ENCODE measurements at regions not wholly inside any gene's neighbourhood (a gene's known extent, or its start where the extent isn't known, plus 50 kb on each side); places are given as distances from the start of the nearest gene placed in this dataset.

- Histone ChIP-seq H3K4me3 (replicated peaks in 1 of 3; ENCODE audit: low read depth in 2 of 3, low read length in 3 of 3) (no peak overlapping the region), H3K4me2 (replicated peaks; ENCODE audit: extremely low read depth, low read length, poor library complexity, severe bottlenecking) (no peak overlapping the region), H2AFZ (ENCODE audit: insufficient read depth, low read depth, low read length, poor library complexity, severe bottlenecking) (no peak overlapping the region), H3K79me2 (ENCODE audit: insufficient read depth, low read length) (no peaks in the 10 kb centered on the region), H3K27me3 (ENCODE audit: control insufficient read depth in 2 of 2, insufficient read depth in 2 of 2, low read length in 2 of 2) (no peaks in the 10 kb centered on the region), H3K27ac (ENCODE audit: low read depth in 1 of 2, low read length in 2 of 2) (no peak overlapping the region), H3K9ac (ENCODE audit: insufficient read depth, low read length, poor library complexity, severe bottlenecking) (no peak overlapping the region), H3K9me3 (replicated peaks in 1 of 2; ENCODE audit: control insufficient read depth in 1 of 2, insufficient read depth in 1 of 2, low read length in 2 of 2) (no peaks in the 10 kb centered on the region), H3K4me1 (ENCODE audit: control insufficient read depth in 1 of 2, insufficient read depth in 2 of 2, low read length in 2 of 2) (no peaks in the 10 kb centered on the region), H3K36me3 (replicated peaks in 1 of 2; ENCODE audit: control insufficient read depth in 1 of 2, insufficient read depth in 2 of 2, low read length in 2 of 2) (no peaks in the 10 kb centered on the region), H4K20me1 (ENCODE audit: insufficient read depth, low read length) (no peaks in the 10 kb centered on the region)
- no peak for TF ChIP-seq CTCF (IDR thresholded peaks at IDR 0.05)
- H3K27me3 Mint-ChIP-seq (ENCODE audit: low read depth in 3 of 3): no peaks in the 10 kb centered on the region
- no peak overlapping the region for H3K27ac Mint-ChIP-seq
- no peak for DNase-seq
- no CpG with 5 or more reads among the region's 1 CpG for WGBS (ENCODE audit: insufficient coverage)
- no peaks in the 10 kb centered on the region for H3K4me1 Mint-ChIP-seq
- no peak overlapping the region for H3K4me3 Mint-ChIP-seq
- intact Hi-C loops (cut with micrococcal nuclease): no loop called here
- H3K9me3 Mint-ChIP-seq: peaks cover 0 to 7% (median 0%) of the 10 kb centered on the region in 7 donors
- H3K36me3 Mint-ChIP-seq: no peaks in the 10 kb centered on the region
Observed at GRCh38 chr3:176005564-176005963, 1146.4 kb downstream of the NAALADL2 start.

GRCh38 chr3:175989161-175989560, 1130.0 kb downstream of the NAALADL2 start:
- no peak for TF ChIP-seq CTCF (IDR thresholded peaks at IDR 0.05)
- Mint-ChIP-seq H3K4me1 (no peaks in the 10 kb centered on the region), H3K36me3 (no peaks in the 10 kb centered on the region), H3K4me3 (no peak overlapping the region), H3K27me3 (ENCODE audit: low read depth in 3 of 3) (no peaks in the 10 kb centered on the region), H3K27ac (no peak overlapping the region), H3K9me3 (peaks cover 2 to 16% (median 12%) of the 10 kb centered on the region in 7 donors)
- WGBS (ENCODE audit: insufficient coverage): 100% methylated on average over 2 of the region's 2 CpGs
- Histone ChIP-seq H3K9me3 (replicated peaks in 1 of 2; ENCODE audit: control insufficient read depth in 1 of 2, insufficient read depth in 1 of 2, low read length in 2 of 2) (peaks cover 22 to 23% of the 10 kb centered on the region in 2 donors), H3K79me2 (ENCODE audit: insufficient read depth, low read length) (no peaks in the 10 kb centered on the region), H3K9ac (ENCODE audit: insufficient read depth, low read length, poor library complexity, severe bottlenecking) (no peak overlapping the region), H3K4me2 (replicated peaks; ENCODE audit: extremely low read depth, low read length, poor library complexity, severe bottlenecking) (no peak overlapping the region), H2AFZ (ENCODE audit: insufficient read depth, low read depth, low read length, poor library complexity, severe bottlenecking) (no peak overlapping the region), H3K27me3 (ENCODE audit: control insufficient read depth in 2 of 2, insufficient read depth in 2 of 2, low read length in 2 of 2) (no peaks in the 10 kb centered on the region), H3K4me3 (replicated peaks in 1 of 3; ENCODE audit: low read depth in 2 of 3, low read length in 3 of 3) (no peak overlapping the region), H3K4me1 (ENCODE audit: control insufficient read depth in 1 of 2, insufficient read depth in 2 of 2, low read length in 2 of 2) (no peaks in the 10 kb centered on the region), H3K36me3 (replicated peaks in 1 of 2; ENCODE audit: control insufficient read depth in 1 of 2, insufficient read depth in 2 of 2, low read length in 2 of 2) (no peaks in the 10 kb centered on the region), H3K27ac (ENCODE audit: low read depth in 1 of 2, low read length in 2 of 2) (no peak overlapping the region), H4K20me1 (ENCODE audit: insufficient read depth, low read length) (no peaks in the 10 kb centered on the region)
- intact Hi-C loops (cut with micrococcal nuclease): no loop called here
- no peak for DNase-seq
